Cardiac muscle cell (in vitro differentiated cells and primary cell): ENCODE measurements at regions not wholly inside any gene's neighbourhood (a gene's known extent, or its start where the extent isn't known, plus 50 kb on each side); places are given as distances from the start of the nearest gene placed in this dataset.
"Not testable (repeated sequence)": the region's sequence is repeated elsewhere in the genome, so short reads cannot be mapped to it uniquely, and the experiment has no call there.

Experiments
- DNase-seq, 2 donors: peaks; one replicate each; pipeline versions ENCODE4 v3.0.0 to v3.0.0-alpha.2; 2010 to 2017; ENCODE audit warnings: low read depth in 1 of 2, low spot score in 1 of 2
- H3K27ac ChIP-seq: fragments of 200-600 bp; sonication (generic); 2 replicates; pipeline ENCODE4 v1.5.1; 2016
- H3K27me3 ChIP-seq: fragments of 200-600 bp; sonication (generic); 2 replicates; pipeline ENCODE4 v1.6.0; 2016; ENCODE audit warnings: control low read depth
- H3K36me3 ChIP-seq: fragments of 200-600 bp; sonication (generic); 2 replicates; pipeline ENCODE4 v1.5.1; 2016; ENCODE audit warnings: control low read depth
- H3K4me1 ChIP-seq: fragments of 200-600 bp; sonication (generic); 2 replicates; pipeline ENCODE4 v1.8.1; 2017; ENCODE audit warnings: low read depth, mild to moderate bottlenecking, mixed run types
- H3K4me3 ChIP-seq: fragments of 200-600 bp; sonication (generic); 2 replicates; pipeline ENCODE4 v1.5.1; 2016; ENCODE audit warnings: mild to moderate bottlenecking
- H3K9me3 ChIP-seq: fragments of 200-600 bp; sonication (generic); 2 replicates; pipeline ENCODE4 v1.5.1; 2017; ENCODE audit warnings: low read depth, mild to moderate bottlenecking, control low read depth
- TF ChIP-seq, protein P1 (sequence below): IDR thresholded peaks from 2 replicates; pipeline ENCODE4 v1.5.1; 2012; ENCODE audit warnings: low read depth, mild to moderate bottlenecking, low read length

DNA sequence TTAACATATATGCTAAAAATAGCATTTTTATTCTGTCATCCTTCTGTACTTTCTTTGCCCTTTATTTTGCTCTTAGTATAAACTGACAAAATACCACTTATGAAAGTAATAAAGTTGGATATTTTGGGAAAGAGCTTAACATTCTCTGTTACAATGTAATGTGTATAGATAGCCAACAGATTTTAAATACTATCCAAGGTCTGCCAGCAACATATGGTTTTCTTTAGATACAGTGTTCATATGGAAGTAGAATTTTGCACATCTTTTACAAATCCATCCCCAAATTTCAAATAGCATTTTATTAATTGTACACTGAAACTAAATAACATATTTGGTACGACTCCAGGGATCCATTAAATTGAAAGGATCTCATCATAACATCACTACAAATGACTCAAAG, 268.6 kb upstream of the PCDH18 start:
- TF ChIP-seq, protein P1, sequence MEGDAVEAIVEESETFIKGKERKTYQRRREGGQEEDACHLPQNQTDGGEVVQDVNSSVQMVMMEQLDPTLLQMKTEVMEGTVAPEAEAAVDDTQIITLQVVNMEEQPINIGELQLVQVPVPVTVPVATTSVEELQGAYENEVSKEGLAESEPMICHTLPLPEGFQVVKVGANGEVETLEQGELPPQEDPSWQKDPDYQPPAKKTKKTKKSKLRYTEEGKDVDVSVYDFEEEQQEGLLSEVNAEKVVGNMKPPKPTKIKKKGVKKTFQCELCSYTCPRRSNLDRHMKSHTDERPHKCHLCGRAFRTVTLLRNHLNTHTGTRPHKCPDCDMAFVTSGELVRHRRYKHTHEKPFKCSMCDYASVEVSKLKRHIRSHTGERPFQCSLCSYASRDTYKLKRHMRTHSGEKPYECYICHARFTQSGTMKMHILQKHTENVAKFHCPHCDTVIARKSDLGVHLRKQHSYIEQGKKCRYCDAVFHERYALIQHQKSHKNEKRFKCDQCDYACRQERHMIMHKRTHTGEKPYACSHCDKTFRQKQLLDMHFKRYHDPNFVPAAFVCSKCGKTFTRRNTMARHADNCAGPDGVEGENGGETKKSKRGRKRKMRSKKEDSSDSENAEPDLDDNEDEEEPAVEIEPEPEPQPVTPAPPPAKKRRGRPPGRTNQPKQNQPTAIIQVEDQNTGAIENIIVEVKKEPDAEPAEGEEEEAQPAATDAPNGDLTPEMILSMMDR: no peak
- no peak for DNase-seq
- no peaks in the 10 kb centered on the region for H3K4me1 ChIP-seq

DNA sequence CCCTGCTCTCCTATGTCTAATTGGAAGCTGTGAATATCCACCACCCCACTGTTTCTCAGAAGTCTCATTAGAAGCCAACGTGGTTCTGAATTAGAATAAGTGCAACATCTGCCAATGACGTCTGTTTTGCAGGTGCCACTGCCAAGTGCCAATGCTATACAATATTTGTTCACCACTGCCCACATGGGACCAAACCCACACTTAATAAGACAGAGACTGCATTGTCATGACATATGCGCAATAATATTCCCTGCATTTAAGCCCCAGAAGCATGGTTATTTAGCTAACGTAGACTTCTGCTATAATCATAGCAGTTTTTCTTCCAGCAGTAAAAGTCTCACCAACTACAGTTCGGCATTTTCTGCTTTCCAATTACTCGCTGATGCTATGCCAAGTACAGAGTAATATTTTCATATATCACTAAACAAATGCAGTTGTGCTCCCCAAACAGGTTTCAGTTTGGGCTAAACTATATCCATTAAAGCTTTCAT, 262.5 kb upstream of the PCDH18 start:
- peaks cover 6% of the 10 kb centered on the region for H3K27me3 ChIP-seq

More for the DNA sequence above, 268.6 kb upstream of the PCDH18 start:
- no peak overlapping the region for H3K4me3 ChIP-seq
- H3K27ac ChIP-seq: no peak overlapping the region
- H3K9me3 ChIP-seq: no peaks in the 10 kb centered on the region
- no peaks in the 10 kb centered on the region for H3K27me3 ChIP-seq
- no peaks in the 10 kb centered on the region for H3K36me3 ChIP-seq

DNA sequence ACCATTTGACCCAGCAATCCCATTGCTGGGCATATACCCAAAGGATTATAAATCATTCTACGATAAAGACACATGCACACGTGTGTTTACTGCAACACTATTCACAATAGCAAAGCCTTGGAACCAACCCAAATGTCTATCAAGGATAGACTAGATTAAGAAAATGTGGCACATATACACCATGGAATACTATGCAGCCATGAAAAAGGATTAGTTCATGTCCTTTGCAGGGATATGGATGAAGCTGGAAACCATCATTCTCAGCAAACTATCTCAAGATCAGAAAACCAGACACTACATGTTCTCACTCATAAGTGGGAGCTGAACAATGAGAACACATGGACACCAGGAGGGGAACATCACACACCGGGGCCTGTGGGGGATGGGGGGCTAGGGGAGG, 257.0 kb upstream of the PCDH18 start:
- not testable (repeated sequence) for H3K4me1 ChIP-seq, H3K9me3 ChIP-seq, DNase-seq, H3K27ac ChIP-seq, H3K4me3 ChIP-seq, H3K36me3 ChIP-seq, H3K27me3 ChIP-seq

More for the DNA sequence above, 262.5 kb upstream of the PCDH18 start:
- DNase-seq: peak in 1 of 2 donors; percentile 2
- Histone ChIP-seq H3K27ac (no peak overlapping the region), H3K4me3 (no peak overlapping the region), H3K4me1 (no peaks in the 10 kb centered on the region), H3K36me3 (no peaks in the 10 kb centered on the region), H3K9me3 (no peaks in the 10 kb centered on the region)
- TF ChIP-seq, protein P1: no peak

- H3K4me3 ChIP-seq, DNase-seq, H3K36me3 ChIP-seq, H3K27ac ChIP-seq, H3K9me3 ChIP-seq, H3K27me3 ChIP-seq, H3K4me1 ChIP-seq: not testable (repeated sequence)
Observed at GRCh38 chr4:137783923-137784322, 251.6 kb upstream of the PCDH18 start.

GRCh38 chr4:137775701-137776100, 243.4 kb upstream of the PCDH18 start:
- Histone ChIP-seq H3K27ac (no peak overlapping the region), H3K36me3 (no peaks in the 10 kb centered on the region), H3K27me3 (no peaks in the 10 kb centered on the region), H3K4me1 (no peaks in the 10 kb centered on the region), H3K4me3 (no peak overlapping the region), H3K9me3 (no peaks in the 10 kb centered on the region)
- DNase-seq: no peak
- TF ChIP-seq, protein P1: no peak

- Histone ChIP-seq H3K27me3 (no peaks in the 10 kb centered on the region), H3K36me3 (no peaks in the 10 kb centered on the region), H3K4me3 (no peak overlapping the region), H3K4me1 (no peaks in the 10 kb centered on the region), H3K9me3 (no peaks in the 10 kb centered on the region), H3K27ac (no peak overlapping the region)
- no peak for DNase-seq
- TF ChIP-seq, protein P1: no peak
Observed at GRCh38 chr4:137774501-137774900, 242.2 kb upstream of the PCDH18 start.

DNA sequence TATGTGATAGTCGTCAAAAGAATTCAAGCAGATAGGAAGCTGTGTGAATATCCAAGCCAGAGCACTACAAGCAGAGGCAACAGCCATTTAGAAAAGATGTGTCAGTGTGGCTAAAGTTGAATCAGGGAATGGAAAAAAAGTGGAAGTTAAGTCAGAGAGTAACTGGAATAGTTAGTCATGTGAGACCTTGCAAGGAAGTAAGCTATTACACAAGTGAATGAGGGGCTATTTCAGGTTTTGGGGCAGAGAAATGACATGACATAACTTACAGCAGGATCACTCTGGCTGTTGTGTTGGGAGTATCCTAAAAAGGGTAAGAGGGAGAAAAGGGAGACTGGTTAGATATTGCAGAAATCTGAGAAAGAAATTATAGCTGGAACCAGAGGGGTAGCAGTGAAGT, 236.6 kb upstream of the PCDH18 start:
- Histone ChIP-seq H3K4me1 (no peaks in the 10 kb centered on the region), H3K9me3 (no peaks in the 10 kb centered on the region), H3K27ac (no peak overlapping the region), H3K36me3 (no peaks in the 10 kb centered on the region), H3K4me3 (no peak overlapping the region), H3K27me3 (no peaks in the 10 kb centered on the region)
- no peak for DNase-seq
- TF ChIP-seq, protein P1: no peak
